ENCODE measurements at regions not wholly inside any gene's neighbourhood (a gene's known extent, or its start where the extent isn't known, plus 50 kb on each side); places are given as distances from the start of the nearest gene placed in this dataset.

DNA sequence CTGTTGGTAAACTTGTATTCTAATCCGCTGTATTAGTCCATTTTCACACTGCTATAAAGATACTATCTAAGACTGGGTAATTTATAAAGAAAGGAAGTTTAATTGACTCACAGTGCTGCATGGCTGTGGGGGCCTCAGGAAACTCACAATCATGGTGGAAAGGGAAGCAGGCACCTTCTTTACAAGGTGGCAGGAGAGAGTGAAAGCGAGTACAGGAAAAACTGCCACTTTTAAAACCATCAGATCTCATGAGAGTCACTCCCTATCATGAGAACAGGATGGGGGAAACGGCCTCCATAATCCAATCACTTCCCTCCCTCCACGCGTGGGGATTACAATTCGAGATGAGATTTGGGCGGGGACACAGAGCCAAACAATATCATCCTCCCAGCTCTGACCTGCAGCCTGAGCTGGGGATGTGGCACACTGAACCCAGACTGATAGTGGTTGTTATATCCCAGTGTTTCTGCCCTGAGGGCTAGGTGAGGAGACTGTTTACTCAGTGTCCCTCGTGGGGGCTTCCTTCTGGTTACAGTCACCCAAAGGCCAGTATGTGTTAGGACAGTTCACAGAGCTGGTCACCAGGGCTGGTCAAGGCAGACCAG lies 488.3 kb downstream of the KDM4C start:
- DNase-seq (ENCODE audit: low read depth in 2 of 2, low spot score in 1 of 2) = no peak

DNA sequence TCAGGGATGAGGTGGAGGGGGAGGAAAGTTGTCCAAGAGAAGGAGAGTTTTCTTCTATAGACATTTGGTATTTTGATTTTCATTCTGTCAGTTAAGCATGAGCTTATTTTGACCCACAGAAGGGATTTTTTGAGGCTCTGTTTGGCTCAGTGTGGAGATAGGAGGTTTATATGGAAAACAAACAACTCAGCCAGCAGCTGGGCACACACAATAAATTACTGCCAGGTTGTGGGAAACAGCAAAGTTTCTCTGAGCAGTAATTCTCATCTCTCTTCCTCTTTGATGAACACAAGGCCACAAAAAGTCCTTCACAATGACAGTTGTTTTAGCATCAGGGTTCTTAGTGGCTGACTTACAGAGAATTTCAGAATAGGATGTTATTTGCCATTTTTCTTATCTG lies 486.1 kb downstream of the KDM4C start:
- DNase-seq (ENCODE audit: low read depth in 2 of 2, low spot score in 1 of 2) = no peak

DNA sequence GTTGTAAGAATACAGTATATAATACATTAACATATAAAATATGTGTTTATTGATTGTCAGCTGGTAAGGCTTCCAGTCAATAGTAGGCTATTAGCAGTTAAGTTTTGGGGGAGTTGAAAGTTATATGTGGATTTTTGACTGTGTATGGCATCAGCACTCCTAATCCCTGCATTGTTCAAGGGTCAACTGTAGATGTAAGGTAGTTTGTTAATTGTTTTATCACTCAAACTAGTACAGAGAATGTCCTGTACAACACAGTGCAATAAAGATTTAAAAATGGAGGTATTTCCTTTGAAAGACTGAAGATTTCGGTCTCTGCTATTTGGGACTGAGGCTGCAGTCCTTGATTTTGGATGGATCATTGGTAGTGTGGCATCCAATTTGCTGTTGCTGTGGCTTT lies 484.4 kb downstream of the KDM4C start:
- DNase-seq (ENCODE audit: low read depth in 2 of 2, low spot score in 1 of 2) = no peak

DNA sequence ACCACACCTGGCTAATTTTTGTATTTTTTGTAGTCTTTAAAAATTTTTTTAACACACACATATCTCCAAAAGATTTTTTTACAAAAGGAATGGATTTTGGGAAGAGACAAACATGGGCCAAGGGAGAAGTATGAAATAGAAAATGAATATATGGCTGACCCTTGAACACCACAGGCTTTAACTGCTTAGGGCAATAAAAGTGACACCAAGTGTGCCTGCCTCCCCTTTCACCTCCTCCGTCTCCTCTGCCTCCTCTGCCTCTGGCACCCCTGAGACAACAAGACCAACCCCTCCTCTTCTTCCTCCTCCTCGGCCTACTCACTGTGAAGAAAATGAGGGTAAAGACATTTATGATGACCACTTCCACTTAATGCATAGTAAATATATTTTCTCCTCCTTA lies 483.9 kb downstream of the KDM4C start:
- no peak for DNase-seq (ENCODE audit: low read depth in 2 of 2, low spot score in 1 of 2)

DNA sequence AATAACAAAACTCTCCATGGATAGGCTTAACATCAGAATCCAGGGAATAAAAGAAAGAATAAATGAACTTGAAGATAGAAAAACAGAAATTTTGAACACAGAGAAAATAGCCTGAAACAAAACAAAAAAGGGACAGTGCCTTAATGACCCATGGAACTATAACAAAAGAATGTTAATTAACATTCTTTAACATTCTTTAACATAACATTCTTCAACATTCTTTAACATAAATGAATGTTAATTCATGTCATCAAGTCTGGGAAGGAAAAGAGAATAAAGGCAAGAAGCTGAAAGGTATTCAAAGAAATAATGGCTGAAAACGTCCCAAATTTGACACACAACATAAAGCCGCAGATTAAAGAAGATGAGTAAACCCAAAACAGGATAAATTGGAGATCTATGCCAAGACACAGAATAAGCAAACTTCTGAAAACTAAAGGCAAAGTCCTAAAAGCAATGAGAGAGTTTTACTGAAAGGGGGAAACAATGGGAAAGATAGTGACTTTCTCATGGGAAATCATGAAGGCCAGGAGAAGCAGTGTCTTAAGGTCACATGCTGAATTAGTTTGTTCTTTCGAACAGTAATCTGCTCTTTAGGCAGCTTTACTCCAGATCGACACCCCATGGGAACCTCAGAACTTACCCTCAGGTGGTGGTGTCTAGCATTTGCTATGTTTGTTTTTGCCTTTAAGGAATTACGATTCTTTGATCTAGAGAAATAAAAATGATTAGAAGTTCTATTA lies 483.0 kb downstream of the KDM4C start:
- DNase-seq (ENCODE audit: low read depth in 2 of 2, low spot score in 1 of 2) = no peak

DNA sequence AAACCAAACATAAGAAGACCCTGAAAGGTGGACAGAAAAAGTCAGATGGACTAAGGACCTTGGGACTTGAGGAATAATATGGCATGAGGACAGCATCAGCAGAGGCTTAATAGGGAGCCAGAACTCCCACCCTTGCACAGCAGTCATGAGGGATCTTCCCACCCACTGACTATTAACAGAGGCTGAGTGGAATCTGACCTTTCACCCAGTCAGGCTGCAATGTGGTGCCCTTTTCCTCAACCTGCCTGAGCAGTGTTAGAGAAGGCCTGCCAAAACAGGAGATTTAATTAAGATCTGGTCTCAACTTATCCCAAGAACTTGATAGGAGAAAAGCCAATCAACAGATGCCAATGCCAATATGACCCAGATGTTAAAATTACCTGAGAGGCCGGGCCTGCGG lies 481.9 kb downstream of the KDM4C start:
- no peak for DNase-seq (ENCODE audit: low read depth in 2 of 2, low spot score in 1 of 2)

DNA sequence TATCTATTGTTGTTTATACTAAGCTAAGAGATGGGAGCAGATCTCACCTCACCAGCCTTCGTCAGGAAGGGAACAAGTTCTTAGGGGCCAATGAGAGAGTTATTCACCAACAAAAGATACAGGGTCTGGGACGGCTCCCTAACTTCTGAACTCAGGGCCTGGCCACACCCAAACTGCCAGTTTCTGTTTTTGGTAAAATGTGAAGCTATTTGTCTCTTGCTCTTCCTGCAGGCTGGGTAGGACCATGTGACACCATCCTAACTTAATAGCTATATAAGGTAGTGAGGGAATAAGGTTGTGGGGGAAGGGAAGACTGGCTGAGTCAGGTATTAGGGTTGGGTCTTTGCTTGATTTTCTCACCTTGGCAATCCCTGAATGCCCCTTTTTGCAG lies 480.5 kb downstream of the KDM4C start:
- DNase-seq (ENCODE audit: low read depth in 2 of 2, low spot score in 1 of 2) = no peak

DNA sequence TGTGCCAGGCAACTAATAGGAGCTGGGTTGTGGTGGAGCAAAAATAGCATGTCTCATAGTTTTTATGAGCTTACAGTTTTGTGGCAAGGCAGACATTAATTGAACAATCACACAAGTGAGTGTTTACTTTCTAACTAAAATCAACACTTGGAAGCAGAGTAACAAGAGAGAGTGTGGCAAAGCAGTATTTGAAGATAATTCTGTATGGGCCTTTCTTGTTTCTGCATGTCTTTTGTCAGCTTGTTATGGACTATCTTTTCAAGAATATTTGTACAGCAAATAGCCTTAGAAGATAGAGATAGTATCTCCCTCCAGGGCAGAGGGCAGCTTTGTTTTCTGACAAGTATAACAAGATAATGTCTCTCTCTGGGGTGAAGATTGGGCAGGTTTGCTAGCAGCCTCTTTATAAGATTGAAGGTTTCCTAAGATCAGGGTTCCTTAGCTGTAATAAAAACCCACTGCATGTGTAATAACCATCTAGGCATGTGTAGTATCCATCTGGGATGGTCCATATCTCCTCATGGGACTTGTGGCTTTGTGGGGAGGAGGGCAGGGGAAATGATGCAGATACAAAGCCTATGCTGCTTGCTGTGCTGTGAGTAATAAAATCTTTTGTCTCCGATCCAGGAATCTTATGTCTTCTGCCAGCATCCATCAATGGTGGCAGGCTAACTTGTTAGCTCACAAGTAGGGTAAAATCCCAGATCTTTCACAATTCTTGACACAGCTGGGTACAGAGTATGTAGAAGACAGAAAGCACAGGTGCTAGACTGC lies 479.9 kb downstream of the KDM4C start:
- DNase-seq (ENCODE audit: low read depth in 2 of 2, low spot score in 1 of 2) = no peak

DNA sequence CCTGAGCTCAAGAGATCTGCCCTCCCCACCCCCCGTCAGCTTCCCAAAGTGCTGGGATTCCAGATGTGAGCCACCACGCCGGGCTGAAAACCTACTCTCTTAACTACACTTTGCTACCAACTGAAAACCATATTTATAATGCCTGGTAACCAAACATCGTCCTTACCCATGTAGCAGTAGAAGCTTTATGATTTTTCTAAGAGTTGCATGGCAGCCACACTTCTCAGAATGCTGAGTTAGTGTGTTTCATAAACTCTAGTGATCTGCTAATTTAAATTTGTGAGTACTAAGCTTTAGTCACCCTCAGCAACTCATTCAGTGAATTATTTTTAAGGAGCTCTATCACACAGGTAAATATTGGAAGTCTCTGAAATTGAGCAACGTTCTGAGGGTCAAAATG lies 478.4 kb downstream of the KDM4C start:
- DNase-seq (ENCODE audit: low read depth in 2 of 2, low spot score in 1 of 2) = no peak

DNA sequence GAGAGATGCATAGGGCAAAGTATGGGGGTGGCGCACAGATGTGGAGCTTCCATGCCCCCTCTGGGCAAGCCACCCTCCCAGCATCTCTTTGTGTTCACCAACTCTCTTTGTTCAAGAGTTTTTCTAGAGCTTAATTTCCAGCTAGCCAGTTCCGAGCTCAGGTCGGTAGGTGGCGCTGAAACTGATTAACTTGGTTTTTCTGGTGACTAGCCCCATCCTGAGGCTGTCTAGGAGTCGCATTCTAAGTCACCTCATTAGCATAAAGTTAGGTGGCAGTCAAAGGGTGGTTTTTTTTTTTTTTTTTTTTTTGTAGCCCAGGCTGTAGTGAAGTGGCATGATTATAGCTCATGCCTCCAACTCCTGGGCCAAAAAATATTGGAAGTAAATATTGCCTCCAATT lies 476.4 kb downstream of the KDM4C start:
- DNase-seq (ENCODE audit: low read depth in 2 of 2, low spot score in 1 of 2) = no peak

DNA sequence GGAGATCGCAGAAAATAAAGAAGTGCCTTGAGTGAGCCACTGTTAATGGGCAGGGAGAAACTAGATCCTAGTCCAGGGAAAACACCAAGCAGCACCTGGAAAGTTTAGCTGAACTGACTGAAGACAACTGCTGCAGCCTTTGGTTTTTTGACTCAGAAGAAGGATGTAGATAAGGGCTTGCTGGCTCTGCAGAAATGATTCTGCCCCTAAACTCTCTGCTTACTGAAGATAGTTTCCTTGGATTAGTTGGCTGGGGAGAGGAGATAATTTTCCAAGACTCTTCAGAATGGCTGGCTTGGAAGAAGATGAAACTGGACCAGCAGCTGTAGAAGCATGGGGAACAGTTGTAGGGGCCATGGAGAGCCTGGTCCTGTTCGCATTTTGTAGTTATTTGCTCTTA lies 471.8 kb downstream of the KDM4C start:
- DNase-seq (ENCODE audit: low read depth in 2 of 2, low spot score in 1 of 2) = no peak

DNA sequence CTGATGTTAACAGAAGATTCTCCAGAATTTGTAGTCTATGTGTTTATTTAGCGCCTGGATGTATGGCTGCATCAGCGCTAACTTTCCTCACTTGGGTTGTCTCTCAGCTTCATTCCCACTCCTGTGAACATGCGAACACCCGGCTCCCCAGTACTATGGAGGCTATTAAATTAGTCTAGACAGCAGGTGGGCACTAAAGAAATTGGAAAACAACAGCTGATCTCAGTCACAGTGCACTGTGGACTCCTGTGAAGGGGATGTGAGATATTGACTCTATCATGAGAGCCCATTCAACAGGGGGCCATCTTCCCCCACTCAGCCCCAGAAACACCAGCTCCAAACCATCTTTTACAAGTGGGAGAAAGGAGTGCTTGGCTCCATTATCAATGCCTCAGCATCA lies 471.0 kb downstream of the KDM4C start:
- DNase-seq (ENCODE audit: low read depth in 2 of 2, low spot score in 1 of 2) = no peak

DNA sequence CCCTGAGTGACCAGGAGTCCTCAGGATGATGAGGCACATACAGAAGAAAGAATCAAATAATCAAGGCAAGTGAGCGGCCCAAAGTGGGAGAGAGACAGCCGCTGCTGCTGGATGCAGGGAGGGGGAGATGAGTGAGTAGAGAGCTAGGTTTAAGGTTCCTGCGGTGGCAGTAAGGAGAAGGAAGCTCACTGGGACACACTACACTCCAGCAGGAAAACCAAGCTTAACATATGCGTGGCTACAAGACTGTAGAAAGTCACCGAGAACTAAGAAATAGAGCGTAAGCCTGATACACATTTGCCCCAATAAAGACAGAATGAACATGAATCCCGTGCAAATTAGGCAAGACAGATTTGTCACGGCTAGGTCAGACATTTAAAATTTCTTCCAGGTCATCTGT lies 470.2 kb downstream of the KDM4C start:
- no peak for DNase-seq (ENCODE audit: low read depth in 2 of 2, low spot score in 1 of 2)

DNA sequence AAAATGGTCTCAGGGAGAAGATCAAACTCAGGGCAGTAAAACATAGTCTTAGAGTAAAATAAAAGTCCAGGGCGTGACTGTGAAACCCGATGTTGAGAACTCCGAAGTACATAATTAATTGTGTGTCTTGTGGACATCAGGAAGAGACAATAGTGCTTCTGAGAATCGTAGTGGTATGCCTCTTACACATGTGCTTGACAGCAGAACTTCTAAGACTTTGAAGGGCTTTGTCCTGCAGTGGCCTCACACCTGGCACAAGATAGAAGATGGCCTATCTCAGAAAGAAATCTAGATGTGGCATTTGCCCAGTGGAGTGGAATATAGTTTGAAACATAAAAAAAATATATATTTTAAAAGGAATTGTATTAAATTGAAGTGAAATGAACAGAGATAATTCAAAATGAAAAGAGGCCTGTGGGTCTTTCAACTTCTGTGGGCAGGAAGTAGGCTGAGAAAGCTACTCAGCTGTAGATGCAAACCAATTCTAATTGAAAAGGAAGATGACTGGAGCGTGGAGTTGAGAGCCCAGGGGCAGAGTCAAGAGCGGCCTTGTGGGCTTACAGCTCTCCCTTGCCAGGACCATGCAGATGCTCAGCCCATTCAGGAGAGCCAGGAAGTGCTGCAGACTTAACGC lies 468.4 kb downstream of the KDM4C start:
- DNase-seq (ENCODE audit: low read depth in 2 of 2, low spot score in 1 of 2) = no peak
